Neural cell (in vitro differentiated cells): ENCODE measurements at regions not wholly inside any gene's neighbourhood (a gene's known extent, or its start where the extent isn't known, plus 50 kb on each side); places are given as distances from the start of the nearest gene placed in this dataset.

Source experiments
- H2AFZ ChIP-seq: fragments of 200-600, 300-800 bp; sonication (generic), shearing (Covaris generic); 2 replicates; pipeline ENCODE4 v1.6.0; 2014; ENCODE audit warnings: low read depth, mild to moderate bottlenecking, antibody characterized with exemption, low read length, moderate library complexity
- H3F3A ChIP-seq: fragments of 200-600 bp; shearing (Covaris generic); 2 replicates; pipeline ENCODE4 v1.6.1; 2016; ENCODE audit warnings: mild to moderate bottlenecking, moderate library complexity, mixed read lengths, antibody characterized with exemption, low read length; ENCODE audit not compliant: insufficient read depth, poor library complexity, severe bottlenecking
- H3K27ac ChIP-seq: fragments of 200-600, 300-800 bp; sonication (generic), shearing (Covaris generic); 2 replicates; pipeline ENCODE4 v1.5.1; 2014; ENCODE audit warnings: mild to moderate bottlenecking, low read length, moderate library complexity
- H3K27me3 ChIP-seq: fragments of 300-800, 200-600 bp; sonication (generic), shearing (Covaris generic); 2 replicates; pipeline ENCODE4 v1.6.0; 2014; ENCODE audit warnings: mild to moderate bottlenecking, low read depth, low read length, moderate library complexity; ENCODE audit not compliant: insufficient read depth
- H3K36me3 ChIP-seq: fragments of 300-800, 200-600 bp; sonication (generic), shearing (Covaris generic); 2 replicates; pipeline ENCODE4 v1.5.1; 2014; ENCODE audit warnings: mild to moderate bottlenecking, antibody characterized with exemption, low read length, moderate library complexity; ENCODE audit not compliant: insufficient read depth
- H3K4me2 ChIP-seq: fragments of 300-800, 200-600 bp; sonication (generic), shearing (Covaris generic); 2 replicates; pipeline ENCODE4 v1.6.0; 2014; ENCODE audit warnings: mild to moderate bottlenecking, low read length
- H3K4me3 ChIP-seq: fragments of 300-800, 200-600 bp; sonication (generic), shearing (Covaris generic); 2 replicates; pipeline ENCODE4 v1.5.1; 2014; ENCODE audit warnings: mild to moderate bottlenecking, low read length, moderate library complexity
- H3K79me2 ChIP-seq: fragments of 200-600 bp; shearing (Covaris generic); replicated peaks from 2 replicates; pipeline ENCODE4 v1.6.0; 2014; ENCODE audit warnings: mild to moderate bottlenecking, low read length, moderate library complexity; ENCODE audit not compliant: insufficient read depth
- H3K9ac ChIP-seq: fragments of 300-800, 200-600 bp; sonication (generic), shearing (Covaris generic); 2 replicates; pipeline ENCODE4 v1.6.1; 2016; ENCODE audit warnings: mild to moderate bottlenecking, low read length, mixed read lengths
- H3K9me2 ChIP-seq: fragments of 200-600 bp; shearing (Covaris generic); 2 replicates; pipeline ENCODE4 v1.6.1; 2016; ENCODE audit warnings: mild to moderate bottlenecking, low read length, mixed read lengths; ENCODE audit not compliant: insufficient read depth
- H3K9me3 ChIP-seq: fragments of 200-600, 300-800 bp; sonication (generic), shearing (Covaris generic); 2 replicates; pipeline ENCODE4 v1.6.1; 2016; ENCODE audit warnings: mild to moderate bottlenecking, mixed run types, low read length, moderate library complexity, mixed read lengths
- H4K20me1 ChIP-seq: fragments of 200-600 bp; shearing (Covaris generic); 2 replicates; pipeline ENCODE4 v1.6.1; 2016; ENCODE audit warnings: mild to moderate bottlenecking, mixed run types; ENCODE audit not compliant: insufficient read depth
- CTCF ChIP-seq: fragments of 450-650 bp; IDR thresholded peaks from 2 replicates; pipeline ENCODE4 v1.5.1; 2014; ENCODE audit warnings: antibody characterized with exemption, mild to moderate bottlenecking, moderate library complexity; ENCODE audit not compliant: poor library complexity, severe bottlenecking
- EP300 ChIP-seq: fragments of 450-650 bp; conservative IDR thresholded peaks from 2 replicates; pipeline ENCODE4 v1.6.1; 2014; ENCODE audit warnings: antibody characterized with exemption, mild to moderate bottlenecking, moderate library complexity; ENCODE audit not compliant: poor library complexity, severe bottlenecking
- EZH2 ChIP-seq: fragments of 200-600, 300-800 bp; shearing (Covaris generic), sonication (generic); IDR thresholded peaks from 2 replicates; pipeline ENCODE4 v1.6.1; 2014; ENCODE audit warnings: antibody characterized with exemption, low read length, borderline replicate concordance, mild to moderate bottlenecking; ENCODE audit not compliant: insufficient read depth, poor library complexity, severe bottlenecking
- MXI1 ChIP-seq: fragments of 450-650 bp; conservative IDR thresholded peaks from 2 replicates; pipeline ENCODE4 v1.6.1; 2014; ENCODE audit warnings: antibody characterized with exemption, mild to moderate bottlenecking; ENCODE audit not compliant: poor library complexity, severe bottlenecking
- POLR2AphosphoS5 ChIP-seq: IDR thresholded peaks from 2 replicates; pipeline ENCODE4 v1.6.1; 2012
- RAD21 ChIP-seq: fragments of 450-650 bp; conservative IDR thresholded peaks from 2 replicates; pipeline ENCODE4 v1.6.1; 2014; ENCODE audit warnings: antibody characterized with exemption, mild to moderate bottlenecking, moderate library complexity
- SMC3 ChIP-seq: fragments of 450-650 bp; conservative IDR thresholded peaks from 2 replicates; pipeline ENCODE4 v1.6.1; 2014; ENCODE audit warnings: antibody characterized with exemption, mild to moderate bottlenecking, moderate library complexity; ENCODE audit not compliant: poor library complexity
- TAF1 ChIP-seq: IDR thresholded peaks from 2 replicates; pipeline ENCODE4 v1.6.1; 2012; ENCODE audit warnings: low read depth
- TF ChIP-seq, protein P1 (sequence below): IDR thresholded peaks from 2 replicates; pipeline ENCODE4 v1.6.1; 2012; ENCODE audit warnings: borderline replicate concordance

- Histone ChIP-seq H3F3A (no peaks in the 10 kb centered on the region), H3K27me3 (no peaks in the 10 kb centered on the region), H3K36me3 (no peaks in the 10 kb centered on the region), H3K9me3 (peaks cover 5% of the 10 kb centered on the region), H3K79me2 (no peaks in the 10 kb centered on the region), H3K4me3 (no peak overlapping the region), H3K9me2 (no peaks in the 10 kb centered on the region), H3K9ac (no peak overlapping the region), H2AFZ (no peak overlapping the region), H3K27ac (no peak overlapping the region), H3K4me2 (no peak overlapping the region), H4K20me1 (no peaks in the 10 kb centered on the region)
- TF ChIP-seq RAD21: no peak
- TF ChIP-seq EP300: no peak
- TF ChIP-seq, protein P1, sequence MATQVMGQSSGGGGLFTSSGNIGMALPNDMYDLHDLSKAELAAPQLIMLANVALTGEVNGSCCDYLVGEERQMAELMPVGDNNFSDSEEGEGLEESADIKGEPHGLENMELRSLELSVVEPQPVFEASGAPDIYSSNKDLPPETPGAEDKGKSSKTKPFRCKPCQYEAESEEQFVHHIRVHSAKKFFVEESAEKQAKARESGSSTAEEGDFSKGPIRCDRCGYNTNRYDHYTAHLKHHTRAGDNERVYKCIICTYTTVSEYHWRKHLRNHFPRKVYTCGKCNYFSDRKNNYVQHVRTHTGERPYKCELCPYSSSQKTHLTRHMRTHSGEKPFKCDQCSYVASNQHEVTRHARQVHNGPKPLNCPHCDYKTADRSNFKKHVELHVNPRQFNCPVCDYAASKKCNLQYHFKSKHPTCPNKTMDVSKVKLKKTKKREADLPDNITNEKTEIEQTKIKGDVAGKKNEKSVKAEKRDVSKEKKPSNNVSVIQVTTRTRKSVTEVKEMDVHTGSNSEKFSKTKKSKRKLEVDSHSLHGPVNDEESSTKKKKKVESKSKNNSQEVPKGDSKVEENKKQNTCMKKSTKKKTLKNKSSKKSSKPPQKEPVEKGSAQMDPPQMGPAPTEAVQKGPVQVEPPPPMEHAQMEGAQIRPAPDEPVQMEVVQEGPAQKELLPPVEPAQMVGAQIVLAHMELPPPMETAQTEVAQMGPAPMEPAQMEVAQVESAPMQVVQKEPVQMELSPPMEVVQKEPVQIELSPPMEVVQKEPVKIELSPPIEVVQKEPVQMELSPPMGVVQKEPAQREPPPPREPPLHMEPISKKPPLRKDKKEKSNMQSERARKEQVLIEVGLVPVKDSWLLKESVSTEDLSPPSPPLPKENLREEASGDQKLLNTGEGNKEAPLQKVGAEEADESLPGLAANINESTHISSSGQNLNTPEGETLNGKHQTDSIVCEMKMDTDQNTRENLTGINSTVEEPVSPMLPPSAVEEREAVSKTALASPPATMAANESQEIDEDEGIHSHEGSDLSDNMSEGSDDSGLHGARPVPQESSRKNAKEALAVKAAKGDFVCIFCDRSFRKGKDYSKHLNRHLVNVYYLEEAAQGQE: no peak
- no peak for TF ChIP-seq TAF1
- no peak for TF ChIP-seq POLR2AphosphoS5
- TF ChIP-seq MXI1: no peak
- no peak for TF ChIP-seq SMC3
- no peak for TF ChIP-seq EZH2
- no peak for TF ChIP-seq CTCF
These were observed 244.0 kb downstream of the KLF13 start for GRCh38 chr15:31570591-31570990.

DNA sequence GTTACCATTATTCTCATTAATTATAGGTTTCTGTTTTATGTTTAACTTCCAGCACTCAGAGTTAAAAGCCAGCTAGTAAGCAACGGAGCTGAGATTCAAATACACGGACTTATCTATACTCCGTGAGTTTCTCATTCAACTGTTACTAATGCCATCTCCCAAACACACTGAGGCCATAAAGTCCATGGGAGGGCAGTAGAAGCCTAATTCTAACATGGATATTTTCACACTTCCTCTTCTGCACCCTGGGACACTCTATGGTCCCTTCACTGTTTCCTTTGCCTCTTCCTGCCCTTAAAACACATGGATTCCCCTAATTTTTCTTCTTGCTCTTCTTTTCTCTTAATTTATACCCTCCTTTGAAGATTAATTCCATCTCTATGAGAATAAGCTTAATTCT is 245.0 kb downstream of the KLF13 start:
- Histone ChIP-seq H3F3A (no peaks in the 10 kb centered on the region), H3K27ac (no peak overlapping the region), H4K20me1 (no peaks in the 10 kb centered on the region), H3K4me2 (no peak overlapping the region), H2AFZ (no peak overlapping the region), H3K79me2 (no peaks in the 10 kb centered on the region), H3K9ac (no peak overlapping the region), H3K36me3 (no peaks in the 10 kb centered on the region), H3K9me2 (no peaks in the 10 kb centered on the region), H3K9me3 (peaks cover 5% of the 10 kb centered on the region), H3K27me3 (no peaks in the 10 kb centered on the region), H3K4me3 (no peak overlapping the region)
- TF ChIP-seq TAF1 (no peak), EP300 (no peak), EZH2 (no peak), CTCF (no peak), MXI1 (no peak), RAD21 (no peak), POLR2AphosphoS5 (no peak), SMC3 (no peak)
- TF ChIP-seq, protein P1: no peak
